ENCODE measurements at regions not wholly inside any gene's neighbourhood (a gene's known extent, or its start where the extent isn't known, plus 50 kb on each side); places are given as distances from the start of the nearest gene placed in this dataset.

DNA sequence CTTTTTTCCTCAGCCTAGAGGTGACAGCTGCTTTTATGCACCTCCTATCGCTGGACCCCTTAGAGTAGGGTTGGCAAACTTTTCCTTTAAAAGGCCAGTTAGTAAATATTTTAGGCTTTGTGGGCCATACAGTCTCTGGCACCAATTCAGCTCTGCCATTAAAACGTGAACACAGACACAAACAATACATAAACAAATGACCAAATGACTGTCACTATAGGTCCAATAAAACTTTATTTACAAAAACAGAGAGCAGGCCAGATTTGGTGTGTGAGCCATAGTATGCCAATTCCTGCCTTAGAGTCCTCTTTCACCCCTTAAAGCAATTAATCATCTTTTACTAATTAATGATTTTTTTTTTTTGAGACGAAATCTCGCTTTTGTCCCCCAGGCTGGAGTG, 61.1 kb upstream of the RPS13 start:
- no peak overlapping the region for H3K9ac ChIP-seq (ENCODE audit: low read length in 5 of 5)
- H3K4me1 ChIP-seq (ENCODE audit: control insufficient read depth in 5 of 5, insufficient read depth in 5 of 5, low read length in 5 of 5): no peaks in the 10 kb centered on the region
- no peak overlapping the region for H3K4me3 ChIP-seq (ENCODE audit: low read depth in 1 of 5, low read length in 5 of 5)
- no peak overlapping the region for H3K27ac ChIP-seq (ENCODE audit: low read depth, low read length)
- no peaks in the 10 kb centered on the region for H3K9me3 ChIP-seq (ENCODE audit: control insufficient read depth in 5 of 5, low read length in 5 of 5)
- H3K36me3 ChIP-seq (ENCODE audit: control insufficient read depth in 5 of 5, insufficient read depth in 5 of 5, low read length in 5 of 5): peaks cover 22 to 44% (median 39%) of the 10 kb centered on the region in 5 donors
- H3K27me3 ChIP-seq (ENCODE audit: control insufficient read depth in 5 of 5, insufficient read depth in 4 of 5, low read length in 5 of 5): no peaks in the 10 kb centered on the region

GRCh38 chr11:17135916-17136683, 58.6 kb upstream of the RPS13 start:
- H3K27me3 ChIP-seq (ENCODE audit: control insufficient read depth in 5 of 5, insufficient read depth in 4 of 5, low read length in 5 of 5): no peaks in the 10 kb centered on the region
- no peak overlapping the region for H3K4me3 ChIP-seq (ENCODE audit: low read depth in 1 of 5, low read length in 5 of 5)
- no peak overlapping the region for H3K27ac ChIP-seq (ENCODE audit: low read depth, low read length)
- H3K4me1 ChIP-seq (ENCODE audit: control insufficient read depth in 5 of 5, insufficient read depth in 5 of 5, low read length in 5 of 5): no peaks in the 10 kb centered on the region
- no peak overlapping the region for H3K9ac ChIP-seq (ENCODE audit: low read length in 5 of 5)
- H3K36me3 ChIP-seq (ENCODE audit: control insufficient read depth in 5 of 5, insufficient read depth in 5 of 5, low read length in 5 of 5): peaks cover 22 to 43% (median 33%) of the 10 kb centered on the region in 5 donors
- no peaks in the 10 kb centered on the region for H3K9me3 ChIP-seq (ENCODE audit: control insufficient read depth in 5 of 5, low read length in 5 of 5)

DNA sequence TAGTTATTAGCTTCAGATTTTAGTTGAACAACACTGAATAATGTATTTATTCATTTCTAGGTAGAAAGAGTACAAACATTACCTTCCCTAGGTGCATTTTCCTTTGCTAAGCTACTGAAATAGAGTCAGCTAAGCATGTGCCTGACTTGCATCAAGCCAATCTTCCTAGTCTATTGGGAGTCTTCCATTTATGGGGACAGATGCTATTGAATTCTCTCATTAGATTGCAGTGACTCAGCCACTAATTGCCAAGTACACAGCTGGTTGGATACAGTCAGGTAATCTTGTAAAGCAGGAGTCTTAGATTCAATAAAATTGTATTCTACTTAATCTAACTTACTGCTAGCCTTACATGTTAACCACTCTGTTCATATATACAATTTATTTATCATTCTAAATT, 55.2 kb upstream of the RPS13 start:
- Histone ChIP-seq H3K27ac (ENCODE audit: low read depth, low read length) (no peak overlapping the region), H3K27me3 (ENCODE audit: control insufficient read depth in 5 of 5, insufficient read depth in 4 of 5, low read length in 5 of 5) (no peaks in the 10 kb centered on the region), H3K4me3 (ENCODE audit: low read depth in 1 of 5, low read length in 5 of 5) (no peak overlapping the region), H3K9me3 (ENCODE audit: control insufficient read depth in 5 of 5, low read length in 5 of 5) (no peaks in the 10 kb centered on the region), H3K36me3 (ENCODE audit: control insufficient read depth in 5 of 5, insufficient read depth in 5 of 5, low read length in 5 of 5) (peaks cover 29 to 52% (median 39%) of the 10 kb centered on the region in 5 donors), H3K9ac (ENCODE audit: low read length in 5 of 5) (no peak overlapping the region), H3K4me1 (ENCODE audit: control insufficient read depth in 5 of 5, insufficient read depth in 5 of 5, low read length in 5 of 5) (no peaks in the 10 kb centered on the region)

DNA sequence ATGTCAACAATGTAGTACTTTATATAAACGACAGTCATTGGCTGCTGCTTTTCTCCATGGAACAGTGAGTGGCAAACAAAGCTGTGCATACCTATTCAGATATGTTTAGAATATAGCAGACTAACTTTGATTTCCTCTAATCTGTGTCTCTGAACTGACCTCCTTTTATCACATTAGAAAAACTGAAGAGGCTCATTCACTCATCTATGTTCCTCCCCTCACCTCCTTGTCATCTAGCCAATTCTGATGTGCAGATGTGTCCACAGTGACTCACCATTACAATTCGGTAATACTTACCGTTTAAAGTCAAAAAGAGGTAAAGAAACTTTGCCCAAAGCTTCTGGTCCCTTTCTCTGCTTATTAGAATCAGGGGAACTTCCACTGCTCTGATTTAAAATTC, 51.5 kb upstream of the RPS13 start:
- Histone ChIP-seq H3K4me1 (ENCODE audit: control insufficient read depth in 5 of 5, insufficient read depth in 5 of 5, low read length in 5 of 5) (no peaks in the 10 kb centered on the region), H3K36me3 (ENCODE audit: control insufficient read depth in 5 of 5, insufficient read depth in 5 of 5, low read length in 5 of 5) (peaks cover 20 to 36% (median 31%) of the 10 kb centered on the region in 5 donors)

More for the DNA sequence above, 51.5 kb upstream of the RPS13 start:
- H3K9me3 ChIP-seq (ENCODE audit: control insufficient read depth in 5 of 5, low read length in 5 of 5): no peaks in the 10 kb centered on the region
- no peak overlapping the region for H3K27ac ChIP-seq (ENCODE audit: low read depth, low read length)
- H3K9ac ChIP-seq (ENCODE audit: low read length in 5 of 5): no peak overlapping the region
- H3K27me3 ChIP-seq (ENCODE audit: control insufficient read depth in 5 of 5, insufficient read depth in 4 of 5, low read length in 5 of 5): no peaks in the 10 kb centered on the region
- no peak overlapping the region for H3K4me3 ChIP-seq (ENCODE audit: low read depth in 1 of 5, low read length in 5 of 5)
